ENCODE measurements at regions not wholly inside any gene's neighbourhood (a gene's known extent, or its start where the extent isn't known, plus 50 kb on each side); places are given as distances from the start of the nearest gene placed in this dataset.

DNA sequence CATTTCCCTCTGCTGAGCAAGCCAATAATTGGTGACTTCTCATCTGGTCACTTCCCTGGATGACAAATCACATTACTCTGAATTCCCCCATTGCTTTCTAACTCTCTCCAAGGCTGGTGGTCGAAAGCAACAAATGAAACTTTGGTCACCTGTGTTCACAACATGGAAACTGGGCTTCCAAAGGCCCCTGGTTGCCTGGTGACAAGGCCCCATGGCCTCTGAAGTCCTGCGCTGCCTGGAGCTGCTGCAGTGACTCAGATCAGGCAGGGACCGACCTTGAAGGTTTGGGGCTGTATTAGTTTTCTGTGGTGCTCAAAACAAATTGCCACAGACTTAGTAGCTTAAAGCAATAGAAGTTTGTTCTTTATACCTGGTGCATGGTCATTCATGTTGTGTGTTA is 345.3 kb downstream of the WDR72 start:
- no peaks in the 10 kb centered on the region for H3K4me1 ChIP-seq (ENCODE audit: control insufficient read depth in 5 of 5, insufficient read depth in 5 of 5, low read length in 5 of 5)
- 87 to 94% methylated on average over 3 of the region's 3 CpGs for WGBS, 2 donors
- ATAC-seq (ENCODE audit: insufficient read depth, low FRiP score) (no peak), DNase-seq (no peak)
- no peaks in the 10 kb centered on the region for H3K36me3 ChIP-seq (ENCODE audit: control insufficient read depth in 4 of 4, insufficient read depth in 4 of 4, low read length in 4 of 4)
- H3K9me3 ChIP-seq (ENCODE audit: control insufficient read depth in 4 of 4, insufficient read depth in 3 of 4, low read length in 3 of 4), result peaks cover 0 to 4% (median 0%) of the 10 kb centered on the region in 4 donors
- no peak overlapping the region for H3K4me3 ChIP-seq
- TF ChIP-seq, protein P1, sequence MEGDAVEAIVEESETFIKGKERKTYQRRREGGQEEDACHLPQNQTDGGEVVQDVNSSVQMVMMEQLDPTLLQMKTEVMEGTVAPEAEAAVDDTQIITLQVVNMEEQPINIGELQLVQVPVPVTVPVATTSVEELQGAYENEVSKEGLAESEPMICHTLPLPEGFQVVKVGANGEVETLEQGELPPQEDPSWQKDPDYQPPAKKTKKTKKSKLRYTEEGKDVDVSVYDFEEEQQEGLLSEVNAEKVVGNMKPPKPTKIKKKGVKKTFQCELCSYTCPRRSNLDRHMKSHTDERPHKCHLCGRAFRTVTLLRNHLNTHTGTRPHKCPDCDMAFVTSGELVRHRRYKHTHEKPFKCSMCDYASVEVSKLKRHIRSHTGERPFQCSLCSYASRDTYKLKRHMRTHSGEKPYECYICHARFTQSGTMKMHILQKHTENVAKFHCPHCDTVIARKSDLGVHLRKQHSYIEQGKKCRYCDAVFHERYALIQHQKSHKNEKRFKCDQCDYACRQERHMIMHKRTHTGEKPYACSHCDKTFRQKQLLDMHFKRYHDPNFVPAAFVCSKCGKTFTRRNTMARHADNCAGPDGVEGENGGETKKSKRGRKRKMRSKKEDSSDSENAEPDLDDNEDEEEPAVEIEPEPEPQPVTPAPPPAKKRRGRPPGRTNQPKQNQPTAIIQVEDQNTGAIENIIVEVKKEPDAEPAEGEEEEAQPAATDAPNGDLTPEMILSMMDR (IDR thresholded peaks at IDR 0.05; ENCODE audit: control extremely low read depth, extremely low read depth), result no peak
- no peak overlapping the region for H3K27ac ChIP-seq (ENCODE audit: low read depth in 1 of 2, low read length in 1 of 2)
- no peaks in the 10 kb centered on the region for H3K27me3 ChIP-seq (ENCODE audit: control insufficient read depth in 3 of 3, insufficient read depth in 3 of 3, low read length in 2 of 3)
- no peak overlapping the region for H3K9ac ChIP-seq (ENCODE audit: insufficient read depth in 1 of 2, low read length in 2 of 2)

DNA sequence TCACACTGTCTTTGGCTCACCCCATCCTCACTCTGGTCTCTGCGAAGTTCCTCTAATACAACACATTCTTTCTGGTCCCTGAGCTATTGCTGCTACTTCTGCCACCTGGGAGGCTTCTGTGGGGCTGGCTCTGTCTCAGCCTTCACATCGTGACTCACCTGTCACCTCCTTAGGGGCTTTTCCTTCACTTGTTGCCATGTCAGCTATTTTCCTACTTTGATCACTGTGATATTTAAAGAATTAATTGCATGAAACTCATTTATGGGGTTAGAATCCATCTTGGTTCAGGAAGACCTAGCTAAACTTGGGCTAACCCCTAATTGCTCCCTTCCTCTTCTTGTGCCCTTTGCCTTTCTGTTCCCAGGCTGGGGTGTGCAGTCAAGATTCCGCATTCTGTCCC is 346.9 kb downstream of the WDR72 start:
- no peak overlapping the region for H3K9ac ChIP-seq (ENCODE audit: insufficient read depth in 1 of 2, low read length in 2 of 2)
- H3K4me1 ChIP-seq (ENCODE audit: control insufficient read depth in 5 of 5, insufficient read depth in 5 of 5, low read length in 5 of 5), result no peaks in the 10 kb centered on the region
- peaks cover 0 to 4% (median 0%) of the 10 kb centered on the region in 4 donors for H3K9me3 ChIP-seq (ENCODE audit: control insufficient read depth in 4 of 4, insufficient read depth in 3 of 4, low read length in 3 of 4)
- no peak overlapping the region for H3K4me3 ChIP-seq
- no peaks in the 10 kb centered on the region for H3K27me3 ChIP-seq (ENCODE audit: control insufficient read depth in 3 of 3, insufficient read depth in 3 of 3, low read length in 2 of 3)
- no peaks in the 10 kb centered on the region for H3K36me3 ChIP-seq (ENCODE audit: control insufficient read depth in 4 of 4, insufficient read depth in 4 of 4, low read length in 4 of 4)
- TF ChIP-seq, protein P1 (IDR thresholded peaks at IDR 0.05; ENCODE audit: control extremely low read depth, extremely low read depth), result no peak
- DNase-seq (no peak), ATAC-seq (ENCODE audit: insufficient read depth, low FRiP score) (no peak)
- WGBS, 2 donors, result 80 to 96% methylated on average over 3 of the region's 3 CpGs
- no peak overlapping the region for H3K27ac ChIP-seq (ENCODE audit: low read depth in 1 of 2, low read length in 1 of 2)

DNA sequence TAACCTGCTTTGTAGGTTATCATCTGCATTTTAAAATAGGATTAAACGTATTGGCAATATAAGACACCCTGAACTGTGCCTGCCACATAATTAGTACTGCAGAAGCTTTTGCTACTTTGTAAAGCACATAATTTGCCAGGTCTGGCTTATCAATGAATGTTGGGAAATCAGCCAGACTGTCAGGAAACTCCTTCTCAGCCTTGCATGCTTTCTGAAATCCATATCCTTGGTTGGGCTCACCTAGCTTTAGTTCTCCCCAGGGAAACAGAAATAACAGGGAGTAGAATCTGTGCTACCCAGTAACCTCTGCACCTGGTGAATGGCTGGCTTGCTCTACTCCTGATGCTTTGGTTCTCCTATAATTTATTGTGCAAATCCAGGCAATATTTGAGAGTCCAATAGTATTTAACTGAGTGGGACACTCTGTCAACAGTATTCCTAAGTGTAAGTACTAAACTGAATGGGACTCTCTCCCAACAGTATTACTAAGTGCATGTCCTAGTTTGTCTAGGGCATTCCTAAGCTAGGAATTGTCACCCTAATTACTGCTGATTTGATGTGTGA is 354.5 kb downstream of the WDR72 start:
- H3K4me3 ChIP-seq, result no peak overlapping the region
- no peaks in the 10 kb centered on the region for H3K4me1 ChIP-seq (ENCODE audit: control insufficient read depth in 5 of 5, insufficient read depth in 5 of 5, low read length in 5 of 5)
- peaks cover 0 to 6% (median 0%) of the 10 kb centered on the region in 4 donors for H3K9me3 ChIP-seq (ENCODE audit: control insufficient read depth in 4 of 4, insufficient read depth in 3 of 4, low read length in 3 of 4)
- ATAC-seq (ENCODE audit: insufficient read depth, low FRiP score), result no peak
- no peak for DNase-seq
- 68 to 74% methylated on average over 1 of the region's 1 CpG for WGBS, 2 donors
- TF ChIP-seq, protein P1 (IDR thresholded peaks at IDR 0.05; ENCODE audit: control extremely low read depth, extremely low read depth), result no peak
- no peak overlapping the region for H3K27ac ChIP-seq (ENCODE audit: low read depth in 1 of 2, low read length in 1 of 2)
- H3K27me3 ChIP-seq (ENCODE audit: control insufficient read depth in 3 of 3, insufficient read depth in 3 of 3, low read length in 2 of 3), result no peaks in the 10 kb centered on the region
- H3K36me3 ChIP-seq (ENCODE audit: control insufficient read depth in 4 of 4, insufficient read depth in 4 of 4, low read length in 4 of 4), result no peaks in the 10 kb centered on the region
- no peak overlapping the region for H3K9ac ChIP-seq (ENCODE audit: insufficient read depth in 1 of 2, low read length in 2 of 2)

DNA sequence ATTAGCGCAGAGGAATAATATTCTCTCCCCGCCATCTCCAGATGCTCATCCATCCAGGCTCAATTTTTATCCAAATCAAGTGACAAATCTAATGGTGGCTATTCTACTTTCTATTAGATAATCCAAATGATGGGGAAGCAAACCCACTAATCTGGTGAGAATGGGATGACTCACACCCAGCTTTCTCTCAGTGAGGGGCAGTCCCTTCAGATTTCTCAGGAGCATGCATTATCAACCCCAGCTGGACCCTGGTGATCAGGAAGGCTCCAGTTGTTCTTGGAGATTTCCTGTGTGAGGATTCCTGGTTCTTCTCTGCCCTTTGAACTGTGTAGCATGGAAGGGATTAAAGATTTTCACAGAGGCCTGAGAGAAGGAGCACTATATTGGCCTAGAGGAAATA is 358.0 kb downstream of the WDR72 start:
- whole genome bisulfite sequencing, 2 donors, result 92 to 95% methylated on average over 2 of the region's 2 CpGs
- TF ChIP-seq, protein P1 (IDR thresholded peaks at IDR 0.05; ENCODE audit: control extremely low read depth, extremely low read depth), result no peak

More for the DNA sequence above, 358.0 kb downstream of the WDR72 start:
- Histone ChIP-seq H3K4me1 (ENCODE audit: control insufficient read depth in 5 of 5, insufficient read depth in 5 of 5, low read length in 5 of 5) (no peaks in the 10 kb centered on the region), H3K27me3 (ENCODE audit: control insufficient read depth in 3 of 3, insufficient read depth in 3 of 3, low read length in 2 of 3) (no peaks in the 10 kb centered on the region), H3K9me3 (ENCODE audit: control insufficient read depth in 4 of 4, insufficient read depth in 3 of 4, low read length in 3 of 4) (peaks cover 0 to 3% (median 0%) of the 10 kb centered on the region in 4 donors), H3K36me3 (ENCODE audit: control insufficient read depth in 4 of 4, insufficient read depth in 4 of 4, low read length in 4 of 4) (no peaks in the 10 kb centered on the region), H3K27ac (ENCODE audit: low read depth in 1 of 2, low read length in 1 of 2) (no peak overlapping the region), H3K9ac (ENCODE audit: insufficient read depth in 1 of 2, low read length in 2 of 2) (no peak overlapping the region), H3K4me3 (no peak overlapping the region)
- ATAC-seq (ENCODE audit: insufficient read depth, low FRiP score), result no peak
- DNase-seq, result no peak

Data from lung (tissue), 11 donors.